GM19463 (cell line): ENCODE measurements at regions not wholly inside any gene's neighbourhood (a gene's known extent, or its start where the extent isn't known, plus 50 kb on each side); places are given as distances from the start of the nearest gene placed in this dataset.
"Not testable (repeated sequence)": the region's sequence is repeated elsewhere in the genome, so short reads cannot be mapped to it uniquely, and the experiment has no call there.

Source experiments
- ATAC-seq: cut with Tn5 transposase; IDR thresholded peaks from one replicate; pipeline ENCODE4 v1.9.1; 2021; ENCODE audit warnings: mild to moderate bottlenecking, moderate library complexity; ENCODE audit not compliant: unreplicated experiment

DNA sequence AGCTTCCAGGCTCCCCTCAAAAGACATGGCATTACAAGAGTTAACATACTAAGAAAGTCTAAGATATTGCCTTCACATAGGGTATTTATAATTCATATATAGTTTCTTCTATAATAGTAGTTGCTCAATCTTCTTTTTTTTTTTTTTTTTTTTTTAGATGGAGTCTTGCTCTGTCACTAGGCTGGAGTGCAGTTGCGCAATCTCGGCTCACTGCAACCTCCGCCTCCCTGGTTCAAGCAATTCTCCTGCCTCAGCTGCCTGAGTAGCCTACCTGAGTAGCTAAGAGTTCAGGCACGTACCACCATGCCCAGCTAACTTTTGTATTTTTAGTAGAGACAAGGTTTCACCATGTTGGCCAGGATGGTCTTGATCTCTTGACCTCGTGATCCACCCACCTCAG, 337.0 kb downstream of the FAM181B start:
- ATAC-seq = not testable (repeated sequence)

DNA sequence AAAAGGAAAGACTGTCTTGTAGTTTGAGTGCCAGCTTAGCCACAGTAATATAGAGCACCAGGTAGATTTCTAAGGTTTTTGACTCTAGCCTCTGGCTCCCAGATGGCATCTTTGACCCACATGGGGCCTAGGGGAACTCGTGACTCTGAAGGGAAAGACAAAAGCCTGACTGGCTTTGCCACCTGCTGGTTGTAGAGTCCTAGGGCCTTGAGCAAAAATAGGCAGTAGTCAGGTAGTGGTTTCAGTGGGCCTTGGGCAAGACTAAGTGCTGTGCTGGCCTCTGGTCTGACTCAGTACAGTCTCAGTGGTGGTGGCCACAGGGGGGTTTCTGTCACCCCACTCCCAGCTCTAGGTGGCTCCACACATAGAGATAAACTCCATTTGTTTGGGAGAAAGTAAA, 349.4 kb downstream of the FAM181B start:
- ATAC-seq = no peak

DNA sequence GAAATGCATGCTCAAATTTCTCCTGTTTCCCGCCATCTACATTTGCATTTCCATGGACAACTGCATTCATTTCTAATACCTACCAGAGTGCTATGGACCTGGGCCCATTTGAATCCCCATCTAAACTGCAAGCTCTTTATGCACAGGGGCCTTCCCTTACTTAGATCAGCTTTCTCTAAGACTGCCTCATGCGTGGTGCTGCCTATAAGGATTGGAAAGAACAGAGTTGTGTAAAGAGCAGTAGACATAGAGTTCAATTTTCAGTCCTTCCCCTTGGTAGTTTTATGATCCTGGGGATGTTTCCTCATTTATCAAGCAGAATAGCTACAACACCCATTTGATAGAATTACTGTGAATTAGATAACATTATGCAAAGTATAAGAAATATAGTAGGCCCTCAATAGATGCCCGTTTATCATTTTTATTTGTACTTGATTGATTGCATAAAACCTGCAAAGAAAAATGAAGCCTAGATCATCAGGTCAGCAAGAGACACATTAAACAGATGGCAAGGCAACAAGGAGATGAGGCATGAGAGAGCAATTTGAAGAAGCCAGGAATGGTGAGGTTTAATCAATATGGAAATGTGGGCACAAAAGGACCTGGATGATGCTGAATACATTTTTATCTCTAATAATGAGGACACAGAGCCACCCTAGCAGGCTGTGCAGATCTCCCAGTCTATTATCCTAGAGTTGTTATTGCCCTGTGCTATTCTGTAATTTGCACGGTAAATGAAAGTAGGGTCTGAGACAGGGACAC, 359.7 kb downstream of the FAM181B start:
- no peak for ATAC-seq

DNA sequence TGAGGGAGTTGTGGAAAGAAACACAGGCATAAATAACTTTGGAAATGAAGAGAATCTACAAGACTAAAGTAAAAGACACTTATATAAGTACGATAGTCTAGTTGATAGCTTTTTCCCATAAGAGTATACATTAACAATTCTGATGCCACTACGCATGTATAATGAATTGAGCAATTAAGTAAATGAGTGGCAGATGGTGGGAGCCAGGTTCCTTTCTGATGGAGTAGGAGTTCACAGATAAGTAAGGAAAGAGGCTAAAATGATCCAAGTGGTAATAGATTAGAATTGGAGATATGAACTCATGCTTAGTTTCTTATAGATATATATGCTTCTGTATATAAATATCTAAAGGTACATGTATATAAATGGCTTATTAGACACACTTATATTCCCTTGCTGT, 368.3 kb downstream of the FAM181B start:
- ATAC-seq = no peak

DNA sequence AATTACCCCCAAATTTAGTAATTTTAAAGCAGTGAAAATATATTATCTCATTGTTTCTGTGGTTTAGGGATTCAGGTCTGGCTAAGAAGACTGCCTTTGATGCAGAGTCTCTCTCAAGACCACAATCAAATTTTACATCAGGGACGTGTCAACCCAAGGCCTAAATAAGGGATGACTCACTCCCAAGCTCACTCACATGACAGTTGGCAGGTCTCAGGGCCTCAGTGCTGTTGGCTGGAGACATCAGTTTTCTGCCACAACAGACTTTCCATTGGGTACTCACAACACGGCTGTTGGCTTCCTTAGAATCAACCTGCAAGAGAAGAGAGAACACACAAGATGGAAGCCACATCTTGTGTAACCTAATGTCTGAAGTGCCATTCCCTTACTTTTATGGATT, 377.3 kb downstream of the FAM181B start:
- no peak for ATAC-seq

DNA sequence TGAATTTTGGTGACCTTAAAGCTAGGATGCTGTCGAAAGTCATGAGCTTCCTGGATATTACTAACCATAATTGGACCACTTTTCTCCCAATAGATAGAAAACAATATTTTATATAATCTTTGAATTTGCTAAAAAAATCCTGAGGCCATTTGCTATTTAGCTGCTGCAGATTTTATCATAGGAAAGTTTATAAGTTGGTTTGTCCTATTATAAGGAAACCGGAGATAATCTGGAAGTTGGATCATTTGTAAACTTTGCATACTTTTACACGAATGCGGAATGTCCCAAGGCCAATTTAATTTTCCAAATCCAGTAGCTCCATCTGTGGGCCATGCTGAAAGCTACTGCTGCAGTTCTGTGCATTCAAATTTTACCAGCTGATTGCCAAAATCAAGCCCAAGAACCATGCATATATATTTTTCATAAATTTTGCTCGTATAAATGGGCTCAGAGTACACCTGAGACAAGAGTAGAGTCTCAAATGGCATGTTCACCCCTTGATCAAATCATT, 378.3 kb downstream of the FAM181B start:
- no peak for ATAC-seq

DNA sequence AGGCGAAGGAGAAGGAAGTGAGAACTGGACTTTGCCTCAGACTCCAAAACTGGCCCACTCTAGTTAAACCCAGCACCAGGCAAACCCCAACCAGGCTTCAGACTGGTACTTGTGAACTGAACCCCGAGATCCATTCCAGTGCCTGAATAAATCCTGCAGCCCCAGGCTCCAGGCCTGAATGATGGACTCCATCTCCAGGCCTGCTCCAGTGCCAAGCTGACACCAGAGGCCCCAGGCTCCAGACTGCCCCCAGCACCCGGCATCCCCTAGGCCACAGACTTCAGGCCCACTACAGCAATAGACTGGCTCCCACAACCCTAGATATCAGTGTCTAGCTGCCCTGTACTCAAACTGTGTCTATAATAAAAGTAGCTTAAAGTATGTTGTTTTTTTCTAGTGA, 406.8 kb downstream of the FAM181B start:
- ATAC-seq = no peak

DNA sequence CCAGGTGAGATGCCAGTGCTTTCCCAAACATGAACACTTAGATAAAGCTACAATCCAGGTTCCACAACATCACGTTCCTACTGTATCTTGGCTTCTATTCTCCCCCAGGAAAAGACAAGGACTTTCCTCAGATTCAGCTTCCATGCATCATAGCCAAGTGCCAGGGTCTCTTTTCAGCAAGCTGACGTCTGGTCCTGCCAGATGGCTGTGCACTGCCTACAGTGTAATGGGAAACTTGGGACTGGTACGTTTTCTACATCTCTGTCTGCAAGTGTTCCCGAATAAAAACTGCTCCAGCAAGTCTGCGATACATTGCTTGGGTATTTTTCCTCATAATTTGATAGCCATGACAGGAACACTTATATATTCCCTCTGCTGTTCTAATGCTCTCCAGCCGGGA, 412.5 kb downstream of the FAM181B start:
- no peak for ATAC-seq

DNA sequence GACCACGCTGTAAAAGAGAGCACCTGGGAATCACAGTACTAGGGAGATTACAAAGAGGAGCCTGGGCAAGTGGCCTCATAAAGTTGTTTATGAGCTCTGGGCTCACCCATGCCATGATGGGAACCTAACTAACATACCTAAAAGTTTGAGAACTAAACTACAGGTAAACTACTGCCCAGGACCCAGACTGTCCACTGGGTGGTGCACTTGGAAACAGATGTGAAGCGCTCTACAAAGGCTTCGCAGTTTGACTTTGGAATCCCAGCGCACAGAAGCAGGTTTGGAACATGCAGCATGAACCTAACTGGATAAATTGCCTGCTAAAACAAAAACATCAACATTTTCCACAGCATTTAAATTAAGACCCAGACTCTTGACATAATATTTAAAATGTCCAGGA, 418.6 kb downstream of the FAM181B start:
- ATAC-seq = peak; percentile 47

DNA sequence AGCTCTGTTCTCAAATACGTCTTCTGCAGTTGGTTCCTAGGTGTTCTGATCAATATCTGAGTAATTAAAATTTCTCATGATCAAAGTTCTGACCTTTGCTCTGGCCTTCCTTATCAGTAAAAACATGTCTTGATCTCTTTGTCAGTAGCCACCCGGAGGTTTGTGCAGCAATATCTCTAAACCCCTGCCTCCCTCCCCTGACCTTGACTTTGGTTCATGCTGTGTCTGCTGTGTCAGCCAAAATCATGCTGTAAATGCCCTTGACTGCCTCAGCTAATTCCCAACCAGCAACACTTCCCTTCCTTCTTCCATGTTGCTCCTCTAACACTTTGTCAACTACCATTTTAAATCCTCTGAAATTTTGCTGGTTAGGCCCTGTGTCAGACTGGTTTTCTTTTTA, 424.7 kb downstream of the FAM181B start:
- ATAC-seq = no peak

DNA sequence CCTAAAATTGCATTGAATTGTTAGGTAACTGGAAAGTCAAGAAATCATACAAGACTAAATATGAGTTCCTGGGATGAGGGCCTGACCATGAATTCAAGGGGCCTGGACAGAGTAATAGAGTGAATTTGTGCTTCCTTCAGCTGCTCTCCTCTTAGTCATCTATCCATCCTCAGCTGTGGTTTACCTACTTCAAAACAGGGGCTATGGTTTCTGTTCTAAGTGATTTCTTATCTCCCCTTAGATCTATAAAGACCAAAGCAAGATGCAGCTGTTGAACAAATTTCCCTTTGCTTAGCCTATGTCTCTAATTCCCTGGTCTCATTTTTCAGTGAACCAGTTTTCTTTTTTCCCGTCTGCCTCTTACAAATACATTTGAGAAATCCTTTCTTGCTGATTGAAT, 428.5 kb downstream of the FAM181B start:
- ATAC-seq = no peak

DNA sequence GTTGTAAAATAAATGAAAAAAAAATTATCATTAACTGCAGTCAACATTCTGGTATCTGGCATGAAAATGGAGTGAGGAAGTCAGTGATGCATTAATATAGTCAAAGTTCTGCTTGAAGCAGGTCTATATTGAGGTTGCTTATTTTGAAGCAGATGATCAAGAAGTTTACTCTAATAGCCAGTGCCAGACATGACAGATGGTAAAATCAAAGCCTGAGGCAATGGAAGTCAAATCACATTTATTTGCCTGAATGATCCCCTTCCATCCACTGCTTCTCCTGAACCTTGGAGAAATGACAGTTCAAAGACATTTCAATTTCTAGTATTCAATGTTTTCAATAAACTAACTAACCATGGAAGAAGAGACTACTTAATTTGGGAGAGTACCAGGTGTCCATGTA, 430.0 kb downstream of the FAM181B start:
- no peak for ATAC-seq

DNA sequence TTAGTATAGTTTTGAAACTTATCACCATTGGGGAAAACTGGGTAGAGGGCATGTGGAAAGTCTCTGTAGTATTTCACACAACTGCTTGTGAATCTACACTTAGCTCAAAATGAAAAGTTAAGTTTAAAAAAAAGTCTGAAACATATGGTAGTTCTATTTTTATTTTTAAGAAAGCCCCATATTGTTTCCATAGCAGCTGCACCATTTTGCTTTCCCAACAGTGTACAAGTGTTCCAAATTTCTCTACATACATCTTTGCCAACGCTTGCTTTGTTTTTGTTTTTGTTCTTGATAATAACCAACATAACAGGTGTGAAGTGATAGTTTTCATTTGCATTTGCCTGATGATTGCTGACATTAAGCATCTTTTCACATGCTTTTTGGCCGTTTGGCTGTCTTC, 445.2 kb downstream of the FAM181B start:
- no peak for ATAC-seq

DNA sequence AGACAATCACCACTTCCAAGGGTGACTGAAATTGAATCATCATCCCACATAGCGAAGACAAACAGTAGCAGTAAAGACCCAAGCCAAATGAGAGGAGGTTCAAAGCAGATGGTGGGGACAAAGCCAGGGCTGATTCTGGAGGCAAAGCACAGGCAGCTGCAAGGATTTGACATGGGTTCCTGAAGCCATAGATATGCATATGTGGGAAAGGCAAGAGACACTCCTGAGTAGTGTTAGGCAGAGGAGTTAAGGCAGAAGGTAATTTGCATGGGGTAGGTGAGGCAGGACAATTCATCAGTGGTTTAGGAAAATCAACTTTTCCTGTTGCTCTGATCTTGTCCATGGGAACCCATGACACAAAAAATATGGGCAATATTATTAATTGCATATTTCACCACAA, 462.8 kb downstream of the FAM181B start:
- ATAC-seq = no peak

DNA sequence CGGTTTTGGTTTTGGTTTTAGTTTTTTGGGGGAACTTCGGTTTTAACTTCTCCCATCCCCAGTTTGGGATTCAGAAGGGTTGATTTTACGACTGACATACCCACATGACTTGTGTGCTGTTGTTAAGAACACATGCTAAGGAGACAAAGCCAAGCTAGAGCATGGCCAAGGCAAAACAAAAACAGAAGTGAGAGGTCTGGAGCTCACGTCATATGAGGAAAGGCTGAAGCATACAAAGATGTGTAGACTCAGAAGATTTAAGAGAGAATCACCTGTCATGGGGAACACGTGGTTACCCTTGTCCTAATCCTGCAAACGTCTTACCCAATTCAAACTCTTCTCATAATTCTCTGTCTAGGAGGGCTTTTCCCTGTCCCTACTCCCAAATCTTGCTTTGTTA, 465.0 kb downstream of the FAM181B start:
- ATAC-seq = no peak

DNA sequence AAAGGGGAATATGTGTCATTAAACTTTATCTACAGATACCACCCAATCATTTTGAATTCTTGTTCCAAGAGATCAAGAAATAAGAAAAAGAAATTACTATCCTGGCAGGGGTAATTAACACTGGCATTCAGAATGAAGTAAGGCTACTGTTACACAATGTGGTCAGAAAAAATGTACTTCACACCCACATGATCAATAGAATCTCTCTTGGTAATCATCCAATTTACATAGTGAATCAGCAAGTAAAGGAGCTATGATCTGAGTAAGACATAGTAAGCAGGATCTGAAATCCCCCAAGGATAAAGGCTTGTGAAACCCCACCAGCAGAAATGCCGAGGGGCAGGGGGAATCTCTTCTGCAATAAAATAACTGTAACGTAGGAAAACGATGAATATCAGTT, 466.5 kb downstream of the FAM181B start:
- ATAC-seq = no peak

DNA sequence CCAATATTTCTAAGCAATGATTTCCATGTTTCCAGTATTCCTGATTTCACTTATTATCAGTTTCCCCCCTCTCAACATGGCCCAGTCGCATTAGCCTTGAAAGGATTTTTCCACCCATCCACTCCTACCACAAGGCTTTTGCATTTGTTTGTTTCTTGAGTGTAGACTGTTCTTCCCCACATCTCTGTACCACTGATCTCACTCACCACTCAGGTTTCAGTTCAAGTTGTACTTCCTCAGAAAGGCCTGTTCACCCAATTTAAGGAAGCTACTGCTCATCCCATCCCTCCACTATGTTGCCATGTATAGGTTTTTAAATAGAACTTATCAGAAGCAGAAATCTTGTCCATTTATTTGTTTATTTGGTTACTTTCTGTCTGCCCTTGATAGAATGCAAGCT, 472.3 kb downstream of the FAM181B start:
- ATAC-seq = no peak

DNA sequence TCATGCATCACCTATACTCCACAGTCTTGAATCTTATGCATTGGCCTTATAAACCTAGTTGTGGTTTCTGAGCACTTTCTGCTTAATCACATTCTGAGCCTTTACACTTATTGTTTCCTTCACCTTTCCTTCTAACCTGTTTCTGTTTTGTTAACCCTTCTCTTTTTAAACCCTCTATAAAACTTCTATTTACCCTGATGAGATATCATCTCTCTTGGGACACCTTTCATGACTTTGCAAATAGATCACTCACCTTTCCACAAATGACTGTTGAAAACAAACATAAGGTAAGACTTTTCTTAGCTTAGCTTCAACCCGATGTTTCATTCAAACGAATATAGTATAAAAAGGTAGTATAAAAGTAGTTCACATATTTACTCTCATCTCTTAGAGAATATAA, 483.6 kb downstream of the FAM181B start:
- ATAC-seq = no peak

DNA sequence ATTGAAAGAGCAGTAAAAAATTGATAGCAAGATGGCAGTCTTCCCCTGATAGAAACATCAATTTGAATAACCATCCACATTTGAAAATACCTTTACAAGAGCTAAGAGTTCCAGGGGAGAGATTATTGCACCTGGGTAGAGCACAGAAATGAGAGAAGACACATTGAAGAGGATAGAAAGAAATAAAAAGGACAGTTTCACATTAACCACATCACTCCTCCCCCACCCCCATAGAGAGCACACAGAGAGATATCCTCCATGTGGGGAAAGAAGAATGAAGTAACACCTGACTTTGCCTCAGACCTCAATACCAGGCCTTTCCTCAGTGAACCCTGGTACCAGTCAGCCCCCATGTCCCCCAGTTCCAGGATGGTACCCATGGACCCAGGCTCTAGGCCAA, 486.7 kb downstream of the FAM181B start:
- no peak for ATAC-seq

DNA sequence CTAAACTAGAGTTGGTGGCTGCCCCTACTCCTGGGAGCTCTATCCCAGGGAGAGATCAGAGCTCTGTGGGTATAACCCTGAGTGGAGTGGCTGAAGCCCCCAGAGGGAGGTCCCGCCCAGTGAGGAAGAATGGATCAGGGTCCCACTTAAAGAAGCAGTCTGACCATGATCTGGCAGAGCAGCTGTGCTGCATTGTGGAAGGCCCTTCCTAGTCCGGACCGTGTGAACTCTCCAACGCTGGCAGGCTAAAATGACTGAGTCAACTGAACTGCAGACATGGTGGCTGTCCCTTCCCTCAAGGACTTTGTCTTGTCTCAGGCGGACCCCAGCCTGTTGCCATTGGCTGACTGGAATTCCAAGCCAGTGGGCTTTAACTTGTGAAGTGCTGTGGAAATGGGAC, 494.2 kb downstream of the FAM181B start:
- ATAC-seq = no peak

DNA sequence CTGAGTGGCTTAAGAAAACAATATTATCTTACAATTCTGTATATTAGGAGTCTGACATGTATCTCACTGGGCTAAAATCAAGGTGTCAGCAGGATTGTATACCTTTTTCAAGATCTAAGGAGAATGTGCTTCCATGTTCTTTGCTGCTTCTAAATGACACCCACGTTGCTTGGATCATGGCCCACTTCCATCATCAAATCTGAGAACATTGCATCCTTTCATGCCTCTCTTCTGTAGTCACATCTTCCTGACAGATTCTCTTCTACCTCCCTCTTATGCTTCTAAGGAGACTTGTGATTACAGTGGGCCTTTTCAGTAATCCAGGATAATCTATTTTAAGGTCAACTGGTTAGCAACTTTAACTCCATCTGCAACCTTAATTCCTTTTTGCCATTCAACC, 499.4 kb downstream of the FAM181B start:
- no peak for ATAC-seq

DNA sequence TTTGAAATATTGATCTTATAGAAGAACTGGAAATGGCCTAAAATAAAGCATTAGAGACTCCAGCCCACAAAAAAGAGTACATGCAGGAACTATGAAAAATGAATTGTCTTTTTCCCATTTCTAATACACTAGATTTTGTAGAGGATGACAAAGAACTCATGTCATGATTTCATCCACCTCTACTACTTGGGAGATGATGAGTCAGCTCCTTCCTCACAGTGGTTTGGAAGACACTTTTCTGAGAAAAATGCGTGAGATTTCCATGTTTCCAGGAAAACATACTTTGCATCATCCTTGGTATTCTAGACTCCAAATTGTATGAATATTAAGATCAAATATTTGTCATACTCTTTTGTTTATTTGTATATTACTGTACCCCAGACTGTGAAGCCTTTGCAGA, 500.5 kb downstream of the FAM181B start:
- no peak for ATAC-seq

DNA sequence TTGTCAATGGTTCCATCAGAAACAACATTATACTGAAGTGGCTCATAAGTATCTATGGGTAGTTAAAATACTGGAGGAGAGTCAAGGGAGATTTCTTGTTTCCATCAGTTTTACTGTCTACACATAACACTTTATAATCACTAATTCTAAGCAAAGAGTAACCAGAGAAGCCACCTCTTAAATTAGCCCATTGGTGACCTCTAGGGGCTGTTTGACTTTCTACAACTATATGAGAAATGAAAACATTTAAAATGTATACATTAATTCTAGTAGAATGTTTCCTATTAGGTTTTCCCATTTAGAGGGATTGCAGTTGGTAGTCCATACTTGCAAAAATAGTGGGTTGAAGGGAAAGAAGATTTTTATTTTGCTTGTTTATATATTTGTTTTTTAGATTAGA, 504.3 kb downstream of the FAM181B start:
- ATAC-seq = no peak
